GM12872 (cell line): ENCODE measurements at regions not wholly inside any gene's neighbourhood (a gene's known extent, or its start where the extent isn't known, plus 50 kb on each side); places are given as distances from the start of the nearest gene placed in this dataset.

Experiments
- TF ChIP-seq, protein P1 (sequence below): IDR thresholded peaks from 3 replicates; pipeline ENCODE4 v1.5.1; 2011; ENCODE audit warnings: low read depth, mild to moderate bottlenecking, low read length, moderate library complexity; ENCODE audit not compliant: insufficient read depth

DNA sequence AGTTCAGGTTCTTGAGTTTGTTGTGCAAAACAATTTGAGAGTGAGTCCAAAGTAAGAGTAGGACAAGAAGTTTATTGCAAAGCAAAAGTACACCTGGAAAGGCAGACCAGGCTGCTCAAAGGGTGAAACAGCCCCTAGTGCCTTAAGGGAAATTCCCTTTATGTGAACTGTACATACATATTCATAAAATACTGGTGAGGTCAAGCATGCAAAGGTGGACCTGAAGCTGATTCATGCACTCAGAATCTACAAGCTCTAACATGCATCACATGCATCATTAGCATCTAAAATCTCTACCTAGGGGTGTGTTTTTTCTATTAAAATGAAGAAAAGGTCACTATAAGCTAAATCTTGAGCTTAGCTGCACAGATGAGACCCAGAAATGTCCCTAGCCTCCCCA lies 266.9 kb downstream of the SPATA18 start:
- TF ChIP-seq, protein P1, sequence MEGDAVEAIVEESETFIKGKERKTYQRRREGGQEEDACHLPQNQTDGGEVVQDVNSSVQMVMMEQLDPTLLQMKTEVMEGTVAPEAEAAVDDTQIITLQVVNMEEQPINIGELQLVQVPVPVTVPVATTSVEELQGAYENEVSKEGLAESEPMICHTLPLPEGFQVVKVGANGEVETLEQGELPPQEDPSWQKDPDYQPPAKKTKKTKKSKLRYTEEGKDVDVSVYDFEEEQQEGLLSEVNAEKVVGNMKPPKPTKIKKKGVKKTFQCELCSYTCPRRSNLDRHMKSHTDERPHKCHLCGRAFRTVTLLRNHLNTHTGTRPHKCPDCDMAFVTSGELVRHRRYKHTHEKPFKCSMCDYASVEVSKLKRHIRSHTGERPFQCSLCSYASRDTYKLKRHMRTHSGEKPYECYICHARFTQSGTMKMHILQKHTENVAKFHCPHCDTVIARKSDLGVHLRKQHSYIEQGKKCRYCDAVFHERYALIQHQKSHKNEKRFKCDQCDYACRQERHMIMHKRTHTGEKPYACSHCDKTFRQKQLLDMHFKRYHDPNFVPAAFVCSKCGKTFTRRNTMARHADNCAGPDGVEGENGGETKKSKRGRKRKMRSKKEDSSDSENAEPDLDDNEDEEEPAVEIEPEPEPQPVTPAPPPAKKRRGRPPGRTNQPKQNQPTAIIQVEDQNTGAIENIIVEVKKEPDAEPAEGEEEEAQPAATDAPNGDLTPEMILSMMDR: no peak

GRCh38 chr4:52329894-52330293 lies 278.8 kb downstream of the SPATA18 start:
- TF ChIP-seq, protein P1: no peak

DNA sequence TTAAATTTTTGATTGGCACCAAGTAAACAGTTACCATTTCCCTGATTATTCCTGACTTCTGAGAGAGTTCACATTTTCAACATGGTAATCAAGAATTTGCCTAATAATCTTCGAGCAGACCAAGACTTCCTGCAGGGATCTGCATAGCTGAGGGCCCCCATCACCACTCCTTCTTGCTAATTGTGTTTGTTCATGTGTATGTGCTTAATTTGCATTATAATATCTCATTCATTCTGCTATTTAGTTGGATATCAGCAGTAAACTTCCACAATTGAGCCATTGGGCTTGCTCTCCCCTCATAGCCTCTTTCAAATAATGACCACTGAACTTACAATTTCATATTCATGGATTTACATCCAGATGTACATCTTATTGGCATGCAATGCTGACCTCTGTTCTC lies 292.5 kb downstream of the SPATA18 start:
- TF ChIP-seq, protein P1: no peak

DNA sequence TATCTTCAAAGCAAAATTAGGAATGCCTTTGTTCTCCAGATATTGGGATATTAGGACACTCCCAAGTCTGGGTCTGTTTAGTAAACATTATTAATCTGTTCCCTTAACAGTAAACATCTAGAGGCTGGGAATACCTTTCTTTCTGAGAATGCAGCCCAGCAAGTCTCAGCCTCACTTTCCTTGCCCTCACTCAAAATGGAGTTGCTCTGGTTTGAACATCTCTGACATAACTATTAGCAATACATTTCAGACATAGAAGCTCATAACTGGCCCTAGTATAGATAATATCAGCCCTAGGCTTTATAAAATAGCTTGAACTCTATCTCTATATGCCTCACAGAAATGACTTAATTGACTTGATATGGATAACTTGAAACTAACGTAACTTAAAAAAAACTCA lies 299.8 kb downstream of the SPATA18 start:
- TF ChIP-seq, protein P1: no peak

DNA sequence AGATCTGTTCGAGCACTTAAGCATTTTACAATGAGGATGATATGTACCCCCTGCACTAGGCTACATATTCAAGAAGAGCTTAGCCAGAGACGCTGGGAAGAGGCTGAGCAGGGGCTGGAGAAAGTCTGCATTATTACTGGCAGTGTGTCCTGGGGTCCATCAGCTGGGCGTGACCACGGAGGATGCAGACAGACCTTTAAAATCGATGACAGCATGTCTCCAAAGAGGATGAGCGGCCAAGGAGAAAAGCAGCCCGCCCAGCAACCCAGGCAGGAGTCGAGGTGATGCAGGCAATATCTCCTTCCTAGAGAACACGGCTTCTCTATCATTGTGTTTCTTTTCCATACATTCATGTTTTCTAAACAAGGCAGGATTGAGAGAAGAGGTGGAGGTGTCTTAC lies 300.7 kb downstream of the USP46 start:
- TF ChIP-seq, protein P1: no peak

DNA sequence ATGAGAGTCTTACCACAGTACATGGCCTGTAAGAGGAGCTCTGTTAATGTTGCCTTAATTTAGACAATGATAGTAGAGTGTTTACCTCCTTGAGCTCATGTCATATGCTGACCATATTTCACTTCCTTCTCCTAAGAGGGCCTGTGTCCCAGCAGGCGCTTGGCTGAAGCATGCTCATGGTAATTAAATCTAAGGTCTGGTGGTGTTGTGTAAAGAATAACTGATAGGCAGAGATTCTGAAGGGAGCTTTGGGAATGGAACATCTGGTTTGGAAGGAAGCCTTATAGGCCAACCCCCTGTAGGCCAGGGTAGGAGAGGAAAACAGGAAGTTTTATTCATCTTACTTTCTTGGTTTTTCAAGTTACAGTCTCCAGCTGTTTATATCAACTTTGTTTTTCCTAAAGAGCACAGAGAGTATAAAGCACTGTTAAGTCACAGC lies 300.2 kb downstream of the USP46 start:
- TF ChIP-seq, protein P1: no peak

- TF ChIP-seq, protein P1: no peak
Observed at GRCh38 chr4:52366191-52366590, 292.9 kb downstream of the USP46 start.

DNA sequence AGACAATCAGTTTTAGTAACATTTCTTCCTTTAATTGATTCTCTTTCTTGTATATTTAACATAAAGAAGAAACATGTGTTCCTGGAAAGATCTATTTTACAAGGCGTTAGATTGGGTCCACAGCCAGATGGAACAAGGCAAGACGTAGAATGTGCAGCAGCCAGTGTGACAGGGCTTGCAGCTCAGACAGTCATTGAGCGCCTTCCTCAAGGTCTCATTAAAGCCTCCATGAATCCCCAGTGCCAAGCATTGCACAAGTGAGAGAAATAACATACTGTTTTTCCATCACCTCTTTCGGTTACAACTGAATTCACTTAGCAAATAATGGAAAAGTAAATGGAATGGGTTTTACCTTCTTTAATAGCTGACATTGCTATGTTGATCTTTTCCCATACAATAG lies 292.5 kb downstream of the USP46 start:
- TF ChIP-seq, protein P1: no peak
